ENCODE measurements at regions not wholly inside any gene's neighbourhood (a gene's known extent, or its start where the extent isn't known, plus 50 kb on each side); places are given as distances from the start of the nearest gene placed in this dataset.

DNA sequence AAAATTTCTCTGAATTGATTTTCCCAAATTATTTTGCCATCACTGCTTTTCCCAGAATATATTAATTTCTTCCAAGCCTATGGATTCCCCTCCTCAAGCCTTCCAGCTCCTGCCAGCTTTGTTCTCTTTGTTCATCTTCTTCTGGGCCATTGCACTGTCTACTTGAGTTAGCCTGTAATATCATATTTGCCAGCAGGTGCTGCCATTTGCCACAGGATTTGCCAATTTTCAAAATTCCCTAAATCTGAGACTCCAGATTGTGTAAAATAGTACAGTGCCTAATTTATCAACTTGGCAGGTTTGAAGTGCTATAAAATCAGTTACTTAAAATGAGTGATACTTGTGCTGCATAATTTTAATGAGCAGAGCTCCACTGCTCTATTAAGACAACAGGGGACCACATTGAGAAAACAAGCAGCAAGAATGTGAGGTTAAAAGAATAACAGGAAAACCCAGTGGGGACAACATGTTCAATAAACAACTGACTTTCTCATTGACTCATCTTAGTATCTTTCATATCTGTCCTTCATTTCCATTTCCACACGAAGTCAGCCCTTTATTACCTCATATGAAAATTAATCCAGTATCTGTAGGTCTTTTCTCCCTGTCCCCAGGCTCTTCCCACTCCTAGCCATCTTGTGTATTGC, 84.6 kb upstream of the CCDC196 start:
- Histone ChIP-seq H3K14ac (replicated peaks; ENCODE audit: low read depth, low read length) (no peak overlapping the region), H2AFZ (replicated peaks; ENCODE audit: low read length, poor library complexity) (no peak overlapping the region), H2BK120ac (ENCODE audit: low read depth, low read length) (no peak overlapping the region), H2BK5ac (ENCODE audit: low read depth, low read length, poor library complexity, severe bottlenecking) (no peak overlapping the region), H3K27me3 (ENCODE audit: control insufficient read depth, insufficient read depth, low read length) (no peaks in the 10 kb centered on the region), H2AK5ac (ENCODE audit: low read depth, low read length) (no peak overlapping the region), H3K9me1 (ENCODE audit: insufficient read depth, low read length) (no peaks in the 10 kb centered on the region), H3K36me3 (ENCODE audit: control insufficient read depth, insufficient read depth, low read length) (no peaks in the 10 kb centered on the region), H4K91ac (ENCODE audit: insufficient read depth, low read depth, low read length) (no peak overlapping the region), H3K79me1 (ENCODE audit: low read depth in 1 of 2, low read length in 2 of 2) (no peaks in the 10 kb centered on the region), H3K9me3 (ENCODE audit: control insufficient read depth, insufficient read depth, low read length) (no peaks in the 10 kb centered on the region), H3K4me2 (ENCODE audit: low read depth, low read length) (no peak overlapping the region), H3K4me3 (ENCODE audit: insufficient read depth, low read depth, low read length) (no peak overlapping the region), H3K18ac (ENCODE audit: low read depth, low read length) (no peak overlapping the region), H2AK9ac (replicated peaks; ENCODE audit: low read depth, low read length, poor library complexity) (no peak overlapping the region), H3K23ac (ENCODE audit: low read depth, low read length) (no peak overlapping the region), H3K4ac (ENCODE audit: low read depth, low read length) (no peak overlapping the region), H3K4me1 (ENCODE audit: control insufficient read depth, insufficient read depth, low read length) (no peaks in the 10 kb centered on the region), H2BK20ac (ENCODE audit: low read depth, low read length) (no peak overlapping the region), H2BK15ac (ENCODE audit: low read depth, low read length) (no peak overlapping the region), H4K8ac (ENCODE audit: low read depth in 2 of 2, low read length in 2 of 2) (no peak overlapping the region), H3K9ac (ENCODE audit: low read depth, low read length) (no peak overlapping the region), H3K27ac (ENCODE audit: insufficient read depth, low read length) (no peak overlapping the region), H3K56ac (ENCODE audit: extremely low read depth, insufficient read depth, low read length) (no peak overlapping the region), H4K20me1 (ENCODE audit: insufficient read depth, low read length) (no peaks in the 10 kb centered on the region), H4K5ac (ENCODE audit: low read depth, low read length) (no peak overlapping the region)
- 0% methylated on average over 1 of the region's 1 CpG; no CpG with 5 or more reads in 1 of the 2 experiments for WGBS, 2 experiments (ENCODE audit: extremely low coverage in 2 of 2, insufficient read length in 1 of 2)
- in situ Hi-C loops (cut with MboI; ENCODE audit: low sequenced_read_pairs): no loop called here
- POLR2A ChIA-PET (ENCODE audit: unreplicated experiment): no interaction called here
- dilution Hi-C loops (cut with HindIII; ENCODE audit: low sequenced_read_pairs, unreplicated experiment): no loop called here
- ATAC-seq (ENCODE audit: low read depth) (no peak), DNase-seq (no peak)
- TF ChIP-seq MXI1 (IDR thresholded peaks at IDR 0.05; ENCODE audit: borderline replicate concordance, low read depth, low read length): no peak
- TF ChIP-seq FOS (IDR thresholded peaks at IDR 0.05; ENCODE audit: low read depth, low read length): no peak
- no peak for TF ChIP-seq POLR2A (IDR thresholded peaks at IDR 0.05; ENCODE audit: low read depth, low read length)
- TF ChIP-seq MAZ (IDR thresholded peaks at IDR 0.05; ENCODE audit: borderline replicate concordance, low read depth, low read length): no peak
- TF ChIP-seq, protein P1, sequence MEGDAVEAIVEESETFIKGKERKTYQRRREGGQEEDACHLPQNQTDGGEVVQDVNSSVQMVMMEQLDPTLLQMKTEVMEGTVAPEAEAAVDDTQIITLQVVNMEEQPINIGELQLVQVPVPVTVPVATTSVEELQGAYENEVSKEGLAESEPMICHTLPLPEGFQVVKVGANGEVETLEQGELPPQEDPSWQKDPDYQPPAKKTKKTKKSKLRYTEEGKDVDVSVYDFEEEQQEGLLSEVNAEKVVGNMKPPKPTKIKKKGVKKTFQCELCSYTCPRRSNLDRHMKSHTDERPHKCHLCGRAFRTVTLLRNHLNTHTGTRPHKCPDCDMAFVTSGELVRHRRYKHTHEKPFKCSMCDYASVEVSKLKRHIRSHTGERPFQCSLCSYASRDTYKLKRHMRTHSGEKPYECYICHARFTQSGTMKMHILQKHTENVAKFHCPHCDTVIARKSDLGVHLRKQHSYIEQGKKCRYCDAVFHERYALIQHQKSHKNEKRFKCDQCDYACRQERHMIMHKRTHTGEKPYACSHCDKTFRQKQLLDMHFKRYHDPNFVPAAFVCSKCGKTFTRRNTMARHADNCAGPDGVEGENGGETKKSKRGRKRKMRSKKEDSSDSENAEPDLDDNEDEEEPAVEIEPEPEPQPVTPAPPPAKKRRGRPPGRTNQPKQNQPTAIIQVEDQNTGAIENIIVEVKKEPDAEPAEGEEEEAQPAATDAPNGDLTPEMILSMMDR (conservative IDR thresholded peaks at IDR 0.05; ENCODE audit: low read depth, low read length): 0 out of 2 replicates have a peak, but pooled peaks have one; percentile 18
- no peak for TF ChIP-seq RAD21 (IDR thresholded peaks at IDR 0.05; ENCODE audit: low read length)
- TF ChIP-seq CEBPB (IDR thresholded peaks at IDR 0.05; ENCODE audit: low read depth, low read length): no peak
- TF ChIP-seq CHD1 (IDR thresholded peaks at IDR 0.05; ENCODE audit: low read depth, low read length): no peak
- BruUV-seq (replicated peaks): no TSS peak
- intact Hi-C loops (cut with micrococcal nuclease): no loop called here
- CTCF ChIA-PET: no interaction called here
